ENCODE measurements at regions not wholly inside any gene's neighbourhood (a gene's known extent, or its start where the extent isn't known, plus 50 kb on each side); places are given as distances from the start of the nearest gene placed in this dataset.

DNA sequence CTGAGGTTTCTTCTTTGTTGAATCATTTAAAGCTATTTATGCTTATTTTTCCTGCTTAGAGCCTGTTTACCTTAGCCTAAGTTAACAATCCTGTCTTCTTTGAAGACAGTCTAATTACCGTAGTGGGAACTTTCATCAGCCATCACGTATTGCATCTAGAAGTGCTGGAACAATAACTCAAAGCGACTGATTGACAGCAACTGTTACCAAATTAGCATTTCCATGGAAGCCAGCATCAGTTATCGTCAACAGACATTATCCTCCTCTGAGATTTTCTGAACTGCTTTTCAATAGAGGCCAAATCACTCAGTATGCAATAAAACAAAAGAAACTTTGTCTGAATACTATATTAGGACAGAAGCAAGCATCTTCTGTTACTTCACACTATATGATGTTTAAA lies 433.3 kb upstream of the SLITRK1 start:
- TF ChIP-seq POLR2A (IDR thresholded peaks at IDR 0.05; ENCODE audit: low read length) (no peak), GATA1 (IDR thresholded peaks at IDR 0.05; ENCODE audit: low read depth, low read length) (no peak)

Measured in erythroblast (primary cell).